ENCODE measurements at regions not wholly inside any gene's neighbourhood (a gene's known extent, or its start where the extent isn't known, plus 50 kb on each side); places are given as distances from the start of the nearest gene placed in this dataset.

GRCh38 chr3:55178336-55178735, 250.5 kb upstream of the LRTM1 start:
- no peak for DNase-seq (ENCODE audit: low spot score)

GRCh38 chr3:55177749-55178148, 249.9 kb upstream of the LRTM1 start:
- DNase-seq (ENCODE audit: low spot score) = no peak

GRCh38 chr3:55175423-55175822, 247.6 kb upstream of the LRTM1 start:
- no peak for DNase-seq (ENCODE audit: low spot score)

- no peak for DNase-seq (ENCODE audit: low spot score)
Observed at GRCh38 chr3:55174747-55175146, 246.9 kb upstream of the LRTM1 start.

DNA sequence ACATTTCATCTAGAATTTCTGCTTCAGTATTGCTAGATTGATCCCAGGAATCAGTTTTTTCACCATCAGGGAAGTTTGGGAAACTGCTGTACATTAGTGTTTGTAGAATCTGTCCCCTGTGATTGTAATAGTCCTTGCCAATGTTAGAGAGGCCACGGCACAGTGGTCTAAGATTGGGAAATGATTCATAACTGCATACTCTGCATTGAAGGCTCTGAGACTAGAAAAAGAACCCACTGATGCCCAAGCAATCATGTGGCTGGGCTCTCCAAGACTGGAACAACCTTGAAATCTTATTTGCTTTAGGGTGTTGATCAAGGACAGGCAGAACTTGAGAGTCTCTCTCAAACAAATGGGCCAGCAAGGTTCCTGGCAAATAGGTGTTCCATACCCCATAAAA, 245.6 kb upstream of the LRTM1 start:
- no peak for DNase-seq (ENCODE audit: low spot score)

DNA sequence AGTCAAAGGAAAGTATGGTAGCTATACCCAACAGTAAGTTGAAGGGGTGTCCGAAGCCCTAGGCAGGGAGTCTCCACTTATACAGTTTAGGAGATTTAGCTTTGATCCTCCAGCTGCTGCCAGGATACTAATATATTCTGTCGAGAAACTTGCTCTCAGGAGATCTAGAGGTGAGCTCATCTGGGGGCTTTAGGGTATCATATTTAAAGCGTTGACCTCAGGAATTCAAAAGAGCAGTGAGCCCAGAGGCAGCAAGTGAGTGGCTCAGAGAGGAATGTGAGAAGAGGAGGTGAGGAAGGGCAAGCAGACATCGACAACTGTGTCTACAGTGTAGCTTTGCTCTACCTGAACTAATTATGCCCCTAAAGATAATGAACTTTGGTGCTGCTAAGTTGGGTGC, 245.1 kb upstream of the LRTM1 start:
- DNase-seq (ENCODE audit: low spot score) = no peak

DNA sequence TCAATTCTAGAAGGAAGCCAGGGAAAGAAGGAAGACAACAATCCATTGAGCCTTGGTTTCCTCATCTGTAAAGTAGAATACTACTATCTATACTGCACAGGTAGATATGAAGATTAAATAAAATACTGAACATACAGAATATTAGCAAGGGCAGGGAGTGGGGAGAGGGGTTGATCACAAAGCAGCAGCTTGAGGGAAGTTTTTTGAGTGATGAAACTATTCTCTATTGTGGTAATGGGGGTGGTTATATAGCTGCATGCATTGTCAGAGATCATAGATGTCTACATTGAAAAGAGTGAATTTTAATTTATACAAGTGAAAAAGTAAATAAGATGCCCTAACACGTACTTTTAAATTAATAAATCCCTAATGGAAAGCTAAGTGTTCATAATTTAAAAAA, 242.6 kb upstream of the LRTM1 start:
- DNase-seq (ENCODE audit: low spot score) = no peak

- DNase-seq (ENCODE audit: low spot score) = no peak
Observed at GRCh38 chr3:55169608-55170072, 241.8 kb upstream of the LRTM1 start.

GRCh38 chr3:55169161-55169560, 241.3 kb upstream of the LRTM1 start:
- DNase-seq (ENCODE audit: low spot score) = no peak

DNA sequence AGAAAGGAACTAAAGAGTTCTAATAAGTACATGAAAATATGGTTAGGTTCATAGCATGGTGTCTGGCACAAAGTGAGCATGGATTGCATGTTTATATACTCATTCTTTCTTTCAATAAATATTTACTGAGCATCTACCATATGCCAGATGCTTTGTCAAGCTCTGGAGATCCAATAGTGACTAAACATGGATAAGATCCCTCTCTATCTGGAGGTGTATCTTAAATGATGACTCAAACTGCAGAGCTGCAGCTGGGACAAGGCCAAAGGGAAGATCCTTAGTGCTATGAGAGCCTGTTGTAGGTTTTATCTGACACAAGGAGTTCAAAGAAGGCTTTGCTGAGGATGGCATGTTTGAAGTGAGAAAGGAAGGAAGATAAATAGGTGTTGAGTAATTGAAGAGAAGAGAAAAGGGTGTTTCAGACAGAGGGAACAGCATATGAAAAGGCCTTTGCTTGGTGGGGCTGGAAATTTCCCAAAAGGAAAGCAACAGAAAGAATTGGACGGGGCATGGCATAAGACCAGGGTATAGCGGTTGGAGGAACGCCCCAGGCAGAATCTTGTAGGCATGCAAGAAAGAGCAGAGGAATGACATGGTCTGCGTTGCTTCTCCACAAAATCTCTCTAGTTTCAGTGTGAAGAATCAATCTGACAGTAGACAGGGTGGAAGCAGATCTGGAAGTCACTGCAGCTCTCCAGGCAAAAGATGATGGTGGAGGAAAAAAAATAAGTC, 239.9 kb upstream of the LRTM1 start:
- DNase-seq (ENCODE audit: low spot score) = no peak

- DNase-seq (ENCODE audit: low spot score) = no peak
Observed at GRCh38 chr3:55166576-55167555, 239.0 kb upstream of the LRTM1 start.

GRCh38 chr3:55165704-55166405, 238.0 kb upstream of the LRTM1 start:
- DNase-seq (ENCODE audit: low spot score) = no peak

- no peak for DNase-seq (ENCODE audit: low spot score)
Observed at GRCh38 chr3:55165278-55165677, 237.4 kb upstream of the LRTM1 start.

DNA sequence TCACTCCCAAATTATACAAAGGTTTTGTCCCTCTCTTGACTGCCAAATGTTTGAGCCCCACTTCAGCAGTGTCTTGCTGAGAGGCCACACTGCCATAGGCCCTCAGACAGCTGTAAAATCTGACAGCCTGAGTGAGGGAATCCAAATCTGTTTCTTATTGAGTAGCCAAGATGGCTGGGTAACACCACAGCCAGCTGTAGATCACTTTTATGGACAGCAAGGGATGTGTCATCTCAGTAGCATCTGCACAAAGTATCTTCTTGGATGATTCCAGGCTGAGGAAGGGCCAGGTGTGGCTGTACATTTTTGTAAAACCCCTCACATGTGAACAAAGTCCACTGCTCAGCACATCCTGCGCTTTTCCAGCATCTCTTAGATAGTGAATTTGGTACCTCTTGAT, 237.0 kb upstream of the LRTM1 start:
- DNase-seq (ENCODE audit: low spot score) = no peak

GRCh38 chr3:55164191-55164590, 236.3 kb upstream of the LRTM1 start:
- DNase-seq (ENCODE audit: low spot score) = no peak

DNA sequence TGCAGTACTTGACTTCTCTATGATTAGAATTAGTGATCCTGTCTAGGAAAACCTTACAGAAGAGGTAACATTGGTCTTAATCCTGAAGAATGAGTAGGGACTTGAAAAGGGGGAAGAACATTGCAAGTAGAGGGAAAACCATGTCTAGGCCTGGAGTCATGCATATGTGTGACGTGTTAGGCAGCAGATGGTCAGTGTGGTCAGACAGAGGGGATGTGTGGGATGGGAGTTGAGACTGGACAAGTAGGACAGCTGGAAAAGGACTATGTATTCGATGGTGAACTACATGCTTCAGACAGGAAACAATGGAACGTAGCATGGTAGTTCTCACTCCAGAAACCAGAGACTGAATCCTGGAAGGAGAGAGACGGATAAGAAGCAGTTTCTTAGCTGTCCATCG, 235.6 kb upstream of the LRTM1 start:
- DNase-seq (ENCODE audit: low spot score) = no peak

DNA sequence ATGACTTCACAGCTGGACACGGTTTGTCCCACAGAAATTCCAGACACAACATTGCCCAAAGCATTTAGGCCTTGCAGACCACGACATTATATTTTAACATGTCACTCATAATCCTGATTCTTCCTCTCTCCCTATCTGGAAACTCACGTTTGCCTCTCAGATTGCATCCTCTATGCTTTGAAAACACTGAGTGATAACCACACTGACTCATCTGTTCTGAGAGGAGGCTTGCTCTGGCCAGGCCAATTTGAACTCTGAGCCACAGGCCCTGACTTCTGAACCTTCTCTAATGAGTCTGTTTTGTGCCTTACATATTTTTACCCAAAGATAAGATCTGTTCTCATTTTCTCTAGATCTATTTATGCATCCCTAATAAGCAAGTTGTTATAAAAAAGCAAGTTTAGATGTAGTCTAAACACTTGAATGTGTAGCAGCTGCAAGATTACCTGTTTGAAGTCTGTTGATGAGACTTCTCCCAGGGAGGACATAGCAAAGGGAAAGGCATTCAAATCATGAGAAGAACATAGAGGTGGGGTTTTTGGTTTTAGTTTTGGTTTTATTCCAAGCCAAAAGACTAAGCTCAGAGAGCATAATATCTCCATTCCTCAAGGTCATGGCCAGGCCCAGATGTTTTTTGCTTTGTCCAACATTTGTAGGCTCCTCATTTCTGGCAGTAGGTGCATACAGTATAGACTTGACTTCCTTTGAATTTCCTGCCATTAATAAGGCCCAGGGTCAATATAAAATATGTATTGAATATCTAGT, 234.4 kb upstream of the LRTM1 start:
- no peak for DNase-seq (ENCODE audit: low spot score)

DNA sequence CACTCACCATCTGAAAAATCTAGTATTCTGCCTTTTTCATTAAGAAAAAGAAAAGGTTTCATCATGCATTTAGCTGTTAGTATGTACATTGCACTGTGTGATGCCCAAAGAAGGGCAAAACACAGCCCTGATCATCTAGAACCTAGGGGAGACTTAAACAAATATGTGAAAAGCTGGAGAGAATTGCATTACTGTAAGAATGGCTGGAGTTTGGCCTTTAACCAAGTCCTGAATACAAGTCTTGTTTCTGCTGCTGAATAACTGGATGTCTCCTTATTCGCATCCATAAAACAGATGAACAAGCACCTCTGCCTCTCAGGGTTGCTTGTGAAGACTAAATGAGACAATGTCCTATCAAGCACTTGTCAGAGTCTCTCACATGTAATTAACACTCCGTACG, 233.4 kb upstream of the LRTM1 start:
- no peak for DNase-seq (ENCODE audit: low spot score)

DNA sequence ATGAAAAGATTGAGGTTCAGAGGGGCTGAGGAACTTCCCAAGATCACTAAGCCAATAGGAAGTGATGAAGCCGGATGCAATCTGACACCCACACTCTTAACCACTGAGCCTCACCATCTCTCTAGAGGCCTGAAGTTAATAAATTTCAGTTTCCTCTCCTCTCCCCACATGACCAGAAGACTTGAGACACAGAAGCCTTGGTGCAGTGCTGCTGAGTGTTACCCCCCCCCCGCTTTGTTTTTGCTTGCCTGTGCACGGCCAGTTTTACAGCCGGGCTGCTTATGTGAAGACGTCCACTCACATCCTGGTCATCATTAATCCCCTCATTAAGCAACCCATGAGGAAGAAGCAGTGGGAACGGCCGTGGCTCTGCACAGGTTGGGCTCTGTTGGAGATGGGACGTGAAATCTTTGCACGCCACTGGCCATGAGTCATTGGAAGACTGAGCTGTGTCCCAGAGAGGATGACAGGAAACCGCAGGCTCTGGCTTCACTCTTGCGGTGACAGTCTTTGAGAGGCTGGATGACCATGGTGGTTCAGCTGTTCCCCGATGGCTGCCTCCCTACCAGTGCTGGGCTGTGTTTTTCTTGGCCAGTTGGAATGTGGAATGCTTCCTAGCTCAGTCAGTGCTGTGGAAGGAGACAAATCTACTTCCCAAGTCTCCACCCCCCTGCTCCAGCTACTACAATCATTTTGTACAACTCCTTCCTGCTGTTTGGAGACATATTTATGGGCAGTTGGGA, 232.6 kb upstream of the LRTM1 start:
- DNase-seq (ENCODE audit: low spot score) = peak; percentile 73

DNA sequence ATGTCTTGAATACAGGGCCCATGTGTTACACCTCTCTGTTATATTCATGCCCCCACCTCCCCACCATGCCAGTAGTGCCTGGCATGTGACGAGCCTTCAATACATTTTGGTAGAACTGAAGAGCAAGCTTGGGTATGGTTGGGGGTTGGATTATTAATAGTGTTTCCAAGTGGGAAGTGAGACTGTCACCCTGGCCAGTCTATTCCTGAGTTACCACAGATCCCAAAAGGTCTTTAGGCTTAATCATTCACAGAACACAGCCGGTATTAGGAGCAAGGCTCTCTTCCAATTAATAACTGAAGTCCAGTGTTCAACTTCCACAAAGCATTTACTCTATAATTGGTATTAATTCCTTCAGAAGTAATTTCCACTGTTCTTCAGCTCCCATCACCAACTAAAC, 231.9 kb upstream of the LRTM1 start:
- DNase-seq (ENCODE audit: low spot score) = no peak

- no peak for DNase-seq (ENCODE audit: low spot score)
Observed at GRCh38 chr3:55159016-55159415, 231.2 kb upstream of the LRTM1 start.
